AG04450 (cell line): ENCODE measurements at regions not wholly inside any gene's neighbourhood (a gene's known extent, or its start where the extent isn't known, plus 50 kb on each side); places are given as distances from the start of the nearest gene placed in this dataset.

Experiments
- CTCF ChIA-PET: fragments of 300-600, 350-600 bp; formaldehyde crosslinking; extraction: SDS; loops from one replicate; lab custom pipeline; 2022; ENCODE audit warnings: antibody characterized with exemption, inconsistent platforms; lab: Charles Lee
- POLR2A ChIA-PET: fragments of 350-600 bp; formaldehyde crosslinking; extraction: SDS; loops from one replicate; lab custom pipeline; 2021; ENCODE audit warnings: antibody characterized with exemption, inconsistent platforms; lab: Yijun Ruan, JAX
- DNase-seq: peaks from one replicate; pipeline ENCODE4 v3.0.0-alpha.2; 2011; ENCODE audit warnings: low read depth, low spot score
- H3K27ac ChIP-seq: one replicate; pipeline ENCODE4 v1.5.1; 2012; ENCODE audit warnings: low read depth, low read length, control low read depth
- H3K27me3 ChIP-seq: one replicate; pipeline ENCODE4 v1.6.0; 2012; ENCODE audit warnings: low read length; ENCODE audit not compliant: control insufficient read depth, insufficient read depth
- H3K4me3 ChIP-seq: 2 replicates; pipeline ENCODE4 v1.5.1; 2011; ENCODE audit warnings: mild to moderate bottlenecking, low read depth, low read length, control low read depth
- H3K9me3 ChIP-seq: 2 replicates; pipeline ENCODE4 v1.5.1; 2012; ENCODE audit warnings: low read length; ENCODE audit not compliant: control insufficient read depth, insufficient read depth
- TF ChIP-seq, protein P1 (sequence below): IDR thresholded peaks from 2 replicates; pipeline ENCODE4 v1.5.1; 2011; ENCODE audit warnings: low read depth, low read length, control low read depth, inconsistent platforms

DNA sequence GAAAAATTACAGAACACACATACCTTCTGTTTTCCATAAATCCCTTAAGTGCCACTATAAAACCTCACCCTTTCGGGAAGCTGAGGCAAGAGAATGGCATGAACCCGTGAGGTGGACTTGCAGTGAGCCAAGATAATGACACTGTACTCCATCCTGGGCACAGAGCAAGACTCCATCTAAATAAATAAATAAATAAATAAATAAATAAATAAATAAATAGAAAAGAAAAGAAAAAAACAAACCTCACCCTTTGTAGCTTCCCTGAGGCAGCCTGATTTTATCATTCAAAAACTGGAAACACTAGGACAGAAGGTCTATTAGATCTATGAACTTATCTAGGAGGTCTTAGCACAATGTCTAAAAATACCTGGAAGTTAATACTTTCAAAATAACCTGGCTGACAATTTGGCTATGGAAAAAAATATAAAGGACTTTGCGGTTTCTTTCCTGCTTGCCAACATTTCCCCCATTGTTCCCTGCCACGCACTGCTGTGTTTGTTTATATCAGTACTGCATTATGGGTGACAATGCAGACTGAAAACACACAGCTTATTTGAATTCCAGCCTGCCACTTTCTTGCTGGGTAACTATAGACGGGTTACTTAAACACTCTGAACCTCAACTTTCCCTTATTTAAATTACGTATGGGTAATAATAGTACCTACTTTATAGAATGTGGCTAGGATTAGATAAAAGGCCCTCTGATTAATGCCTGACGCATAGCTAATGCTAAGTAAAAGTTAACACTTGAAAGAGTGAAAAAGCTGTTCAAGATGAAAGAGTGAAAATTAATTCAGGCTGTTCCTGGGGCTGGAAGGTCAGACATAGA is 313.0 kb downstream of the RDH14 start:
- no peak for DNase-seq
- ChIA-PET CTCF (interaction anchor here (1.1 kb wide), 1 partner anchor 130 kb away, joined by 4 read pairs; no protein-coding TSS in a partner anchor), POLR2A (no interaction called here)
- no peak overlapping the region for H3K27ac ChIP-seq
- TF ChIP-seq, protein P1, sequence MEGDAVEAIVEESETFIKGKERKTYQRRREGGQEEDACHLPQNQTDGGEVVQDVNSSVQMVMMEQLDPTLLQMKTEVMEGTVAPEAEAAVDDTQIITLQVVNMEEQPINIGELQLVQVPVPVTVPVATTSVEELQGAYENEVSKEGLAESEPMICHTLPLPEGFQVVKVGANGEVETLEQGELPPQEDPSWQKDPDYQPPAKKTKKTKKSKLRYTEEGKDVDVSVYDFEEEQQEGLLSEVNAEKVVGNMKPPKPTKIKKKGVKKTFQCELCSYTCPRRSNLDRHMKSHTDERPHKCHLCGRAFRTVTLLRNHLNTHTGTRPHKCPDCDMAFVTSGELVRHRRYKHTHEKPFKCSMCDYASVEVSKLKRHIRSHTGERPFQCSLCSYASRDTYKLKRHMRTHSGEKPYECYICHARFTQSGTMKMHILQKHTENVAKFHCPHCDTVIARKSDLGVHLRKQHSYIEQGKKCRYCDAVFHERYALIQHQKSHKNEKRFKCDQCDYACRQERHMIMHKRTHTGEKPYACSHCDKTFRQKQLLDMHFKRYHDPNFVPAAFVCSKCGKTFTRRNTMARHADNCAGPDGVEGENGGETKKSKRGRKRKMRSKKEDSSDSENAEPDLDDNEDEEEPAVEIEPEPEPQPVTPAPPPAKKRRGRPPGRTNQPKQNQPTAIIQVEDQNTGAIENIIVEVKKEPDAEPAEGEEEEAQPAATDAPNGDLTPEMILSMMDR = no peak
- no peaks in the 10 kb centered on the region for H3K27me3 ChIP-seq
- H3K4me3 ChIP-seq = no peak overlapping the region
- no peaks in the 10 kb centered on the region for H3K9me3 ChIP-seq

GRCh38 chr2:18245375-18245774 is 315.1 kb downstream of the RDH14 start:
- POLR2A ChIA-PET = no interaction called here
- TF ChIP-seq, protein P1 = no peak

DNA sequence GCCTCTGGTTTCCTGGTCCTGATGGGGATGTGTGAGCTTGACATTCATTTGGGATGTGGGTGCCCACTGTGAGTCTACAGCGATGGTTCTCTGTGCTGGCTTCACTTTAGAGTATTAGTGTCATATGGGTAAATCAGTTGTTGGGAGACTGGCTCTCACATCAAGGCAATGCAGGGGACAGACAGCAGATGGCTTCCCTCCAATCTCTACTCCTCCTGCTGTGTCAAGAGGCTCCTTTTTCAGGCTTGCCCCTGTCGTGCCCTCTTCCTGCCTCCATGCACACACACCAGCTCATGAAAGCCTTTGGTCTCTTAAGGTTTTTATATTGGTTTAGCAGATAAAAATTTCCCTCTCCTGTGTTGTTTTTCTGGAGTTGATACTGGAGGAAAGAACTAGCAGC is 315.6 kb downstream of the RDH14 start:
- Histone ChIP-seq H3K4me3 (no peak overlapping the region), H3K9me3 (no peaks in the 10 kb centered on the region), H3K27ac (no peak overlapping the region), H3K27me3 (no peaks in the 10 kb centered on the region)
- TF ChIP-seq, protein P1 = no peak
- no peak for DNase-seq
- ChIA-PET CTCF (interaction anchor here (1.3 kb wide), 1 partner anchor 133 kb away, joined by 5 read pairs; no protein-coding TSS in a partner anchor), POLR2A (no interaction called here)

More at GRCh38 chr2:18245375-18245774, 315.1 kb downstream of the RDH14 start:
- DNase-seq = no peak
- Histone ChIP-seq H3K27me3 (no peaks in the 10 kb centered on the region), H3K4me3 (no peak overlapping the region), H3K9me3 (no peaks in the 10 kb centered on the region), H3K27ac (no peak overlapping the region)
- CTCF ChIA-PET = interaction anchor here (1.3 kb wide), 1 partner anchor 132 kb away, joined by 5 read pairs; no protein-coding TSS in a partner anchor

DNA sequence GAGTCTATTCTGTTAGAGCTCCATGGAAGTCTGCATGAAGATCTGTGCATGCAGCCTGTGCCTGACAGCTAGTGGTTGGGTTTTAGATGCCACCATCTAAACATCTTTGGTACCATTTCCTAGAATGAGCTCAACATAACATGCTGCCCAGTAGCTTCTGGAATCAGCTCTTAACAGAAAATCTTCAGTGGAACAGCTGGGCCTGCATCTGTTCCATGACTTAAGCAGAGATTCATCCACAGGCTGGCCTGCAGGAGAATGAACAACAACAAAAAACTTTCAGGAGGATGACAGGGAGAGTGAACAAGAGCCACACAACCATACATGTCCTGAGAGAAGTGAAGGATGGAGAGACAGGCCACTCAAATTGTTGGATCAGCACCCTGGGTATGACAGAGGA is 316.6 kb downstream of the RDH14 start:
- CTCF ChIA-PET = interaction anchor here (1.4 kb wide), 1 partner anchor 94 kb away, joined by 3 read pairs; no protein-coding TSS in a partner anchor
- TF ChIP-seq, protein P1 = no peak
- POLR2A ChIA-PET = no interaction called here

DNA sequence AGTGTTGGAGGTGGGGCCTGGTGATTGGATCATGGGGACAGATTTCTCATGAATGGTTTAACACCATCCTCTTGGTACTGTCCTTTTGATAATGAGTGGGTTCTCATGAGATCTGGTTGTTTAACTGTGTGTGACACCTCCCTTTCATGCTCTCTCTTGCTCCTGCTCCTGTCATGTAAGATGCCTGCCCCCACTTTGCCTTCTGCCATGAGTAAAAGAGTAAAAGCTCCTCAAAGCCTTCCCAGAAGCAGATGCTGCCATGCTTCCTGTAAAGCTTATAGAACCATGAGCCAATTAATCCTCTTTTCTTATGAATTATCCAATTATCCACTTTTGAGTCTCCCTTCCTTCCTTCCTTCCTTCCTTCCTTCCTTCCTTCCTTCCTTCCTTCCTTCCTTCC is 317.7 kb downstream of the RDH14 start:
- ChIA-PET CTCF (interaction anchor here (1.4 kb wide), 1 partner anchor 93 kb away, joined by 3 read pairs; no protein-coding TSS in a partner anchor), POLR2A (no interaction called here)
- TF ChIP-seq, protein P1 = no peak
- no peaks in the 10 kb centered on the region for H3K27me3 ChIP-seq
- no peak overlapping the region for H3K27ac ChIP-seq
- no peak overlapping the region for H3K4me3 ChIP-seq
- no peaks in the 10 kb centered on the region for H3K9me3 ChIP-seq
- DNase-seq = no peak

More for the DNA sequence above, 316.6 kb downstream of the RDH14 start:
- no peak for DNase-seq
- Histone ChIP-seq H3K27me3 (no peaks in the 10 kb centered on the region), H3K27ac (no peak overlapping the region), H3K4me3 (no peak overlapping the region), H3K9me3 (no peaks in the 10 kb centered on the region)
